ENCODE measurements at regions not wholly inside any gene's neighbourhood (a gene's known extent, or its start where the extent isn't known, plus 50 kb on each side); places are given as distances from the start of the nearest gene placed in this dataset.
"Not testable (repeated sequence)": the region's sequence is repeated elsewhere in the genome, so short reads cannot be mapped to it uniquely, and the experiment has no call there.

GRCh38 chr16:19980632-19981265, 92.9 kb downstream of the GPR139 start:
- peak; percentile 16 for DNase-seq (ENCODE audit: low spot score)

GRCh38 chr16:19979638-19980037, 94.1 kb downstream of the GPR139 start:
- no peak for DNase-seq (ENCODE audit: low spot score)

GRCh38 chr16:19974607-19975006, 90.0 kb upstream of the GPRC5B start:
- DNase-seq (ENCODE audit: low spot score): no peak

- DNase-seq (ENCODE audit: low spot score): no peak
Observed at GRCh38 chr16:19972111-19972510, 87.5 kb upstream of the GPRC5B start.

GRCh38 chr16:19968891-19969683, 84.4 kb upstream of the GPRC5B start:
- no peak for DNase-seq (ENCODE audit: low spot score)

GRCh38 chr16:19967963-19968362, 83.3 kb upstream of the GPRC5B start:
- no peak for DNase-seq (ENCODE audit: low spot score)

- DNase-seq (ENCODE audit: low spot score): no peak
Observed at GRCh38 chr16:19967561-19967960, 82.9 kb upstream of the GPRC5B start.

- no peak for DNase-seq (ENCODE audit: low spot score)
Observed at GRCh38 chr16:19963301-19963700, 78.7 kb upstream of the GPRC5B start.

- DNase-seq (ENCODE audit: low spot score): no peak
Observed at GRCh38 chr16:19960183-19960582, 75.5 kb upstream of the GPRC5B start.

GRCh38 chr16:19959736-19960135, 75.1 kb upstream of the GPRC5B start:
- no peak for DNase-seq (ENCODE audit: low spot score)

GRCh38 chr16:19955896-19956295, 71.2 kb upstream of the GPRC5B start:
- not testable (repeated sequence) for DNase-seq (ENCODE audit: low spot score)

- DNase-seq (ENCODE audit: low spot score): not testable (repeated sequence)
Observed at GRCh38 chr16:19955084-19955483, 70.4 kb upstream of the GPRC5B start.

- no peak for DNase-seq (ENCODE audit: low spot score)
Observed at GRCh38 chr16:19948186-19949104, 63.8 kb upstream of the GPRC5B start.

- DNase-seq (ENCODE audit: low spot score): no peak
Observed at GRCh38 chr16:19945934-19946333, 61.3 kb upstream of the GPRC5B start.

- DNase-seq (ENCODE audit: low spot score): no peak
Observed at GRCh38 chr16:19940195-19940594, 55.5 kb upstream of the GPRC5B start.

- no peak for DNase-seq (ENCODE audit: low spot score)
Observed at GRCh38 chr16:19939553-19939952, 54.9 kb upstream of the GPRC5B start.

- no peak for DNase-seq (ENCODE audit: low spot score)
Observed at GRCh38 chr16:19938536-19938935, 53.9 kb upstream of the GPRC5B start.

GRCh38 chr16:19936441-19936840, 51.8 kb upstream of the GPRC5B start:
- DNase-seq (ENCODE audit: low spot score): no peak

GRCh38 chr16:19935694-19936093, 51.0 kb upstream of the GPRC5B start:
- no peak for DNase-seq (ENCODE audit: low spot score)
